Mucosa of rectum (tissue), 2 donors: ENCODE measurements at regions not wholly inside any gene's neighbourhood (a gene's known extent, or its start where the extent isn't known, plus 50 kb on each side); places are given as distances from the start of the nearest gene placed in this dataset.

Experiments used
- H3K27ac ChIP-seq, 2 donors: one replicate each; pipeline ENCODE4 v1.7.0; 2013; ENCODE audit warnings: inconsistent platforms in 2 of 2, low read depth in 2 of 2, low read length in 2 of 2
- H3K27me3 ChIP-seq, 2 donors: one replicate each; pipeline ENCODE4 v1.7.0; 2013; ENCODE audit warnings: low read length in 2 of 2; ENCODE audit not compliant: control insufficient read depth in 2 of 2, insufficient read depth in 2 of 2
- H3K36me3 ChIP-seq, 2 donors: one replicate each; pipeline ENCODE4 v1.7.0; 2013; ENCODE audit warnings: low read length in 2 of 2; ENCODE audit not compliant: control insufficient read depth in 2 of 2, insufficient read depth in 2 of 2
- H3K4me1 ChIP-seq, 2 donors: one replicate each; pipeline ENCODE4 v1.7.0; 2013; ENCODE audit warnings: low read length in 2 of 2, mild to moderate bottlenecking in 1 of 2; ENCODE audit not compliant: control insufficient read depth in 2 of 2, insufficient read depth in 2 of 2
- H3K4me3 ChIP-seq, 2 donors: one replicate each; pipeline ENCODE4 v1.7.0; 2013; ENCODE audit warnings: low read length in 2 of 2
- H3K9ac ChIP-seq, 2 donors: one replicate each; pipeline ENCODE4 v1.7.0; 2013; ENCODE audit warnings: low read length in 2 of 2, low read depth in 1 of 2, mild to moderate bottlenecking in 1 of 2
- H3K9me3 ChIP-seq, 2 donors: one replicate each; pipeline ENCODE4 v1.7.0; 2013; ENCODE audit warnings: low read length in 2 of 2; ENCODE audit not compliant: control insufficient read depth in 2 of 2
- donor health status: healthy.
- donor health status: Normal muscosa, but diverticular disease.

DNA sequence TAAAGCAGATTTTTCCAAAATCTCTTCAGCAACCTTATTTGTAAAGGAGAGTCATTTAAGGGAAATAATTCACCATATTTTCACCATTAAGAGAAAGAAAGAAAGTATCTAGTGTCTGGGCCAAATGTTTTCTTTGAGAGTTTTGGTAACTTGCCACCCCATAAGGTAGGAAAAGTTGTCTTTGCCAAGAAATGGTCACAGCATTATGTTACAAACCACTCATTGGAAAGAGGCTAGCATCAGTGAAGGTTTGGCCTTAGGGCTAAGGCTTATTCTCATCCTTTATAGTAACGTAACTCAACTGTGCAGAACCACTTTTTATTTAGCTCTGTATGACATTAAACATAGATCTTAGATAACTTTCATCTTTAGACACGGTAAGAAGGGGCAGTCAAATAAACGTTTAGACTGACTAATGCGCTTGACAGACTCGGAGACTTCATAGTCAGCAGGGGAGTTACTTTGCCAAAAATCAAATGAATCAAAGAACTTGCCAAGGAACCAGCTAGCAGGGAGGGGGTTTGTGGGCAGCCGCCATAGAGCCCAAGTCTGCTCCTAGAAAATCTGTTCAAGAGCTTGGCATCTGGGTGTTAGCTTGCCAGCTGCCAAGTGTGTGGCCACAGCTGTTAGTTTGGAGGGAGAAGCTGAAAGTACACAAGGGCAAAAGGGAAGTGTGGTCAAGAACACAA, 182.8 kb upstream of the GRID2 start:
- Histone ChIP-seq H3K36me3 (no peaks in the 10 kb centered on the region), H3K4me1 (no peaks in the 10 kb centered on the region), H3K27ac (no peak overlapping the region), H3K9me3 (no peaks in the 10 kb centered on the region), H3K4me3 (no peak overlapping the region), H3K9ac (no peak overlapping the region), H3K27me3 (no peaks in the 10 kb centered on the region)

DNA sequence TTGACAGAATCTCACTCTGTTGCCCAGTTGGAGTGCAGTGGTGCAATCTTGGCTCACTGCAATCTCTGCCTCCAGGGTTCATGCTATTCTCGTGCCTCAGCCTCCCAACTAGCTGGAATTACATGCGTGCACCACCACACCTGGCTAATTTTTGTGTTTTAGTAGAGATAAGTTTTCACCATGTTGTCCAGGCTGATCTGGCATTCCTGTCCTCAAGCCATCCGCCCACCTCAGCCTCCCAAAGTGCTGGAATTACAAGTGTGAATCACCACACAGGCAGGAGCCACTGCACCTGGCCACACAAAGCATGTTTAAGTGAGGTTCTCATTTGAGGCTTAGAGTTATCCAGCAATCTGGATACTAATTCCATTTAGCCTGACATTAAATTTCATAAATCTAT, 180.9 kb upstream of the GRID2 start:
- no peaks in the 10 kb centered on the region for H3K27me3 ChIP-seq
- H3K36me3 ChIP-seq, result no peaks in the 10 kb centered on the region
- H3K4me3 ChIP-seq, result no peak overlapping the region
- H3K9me3 ChIP-seq, result no peaks in the 10 kb centered on the region
- no peaks in the 10 kb centered on the region for H3K4me1 ChIP-seq
- H3K27ac ChIP-seq, result no peak overlapping the region
- H3K9ac ChIP-seq, result no peak overlapping the region

DNA sequence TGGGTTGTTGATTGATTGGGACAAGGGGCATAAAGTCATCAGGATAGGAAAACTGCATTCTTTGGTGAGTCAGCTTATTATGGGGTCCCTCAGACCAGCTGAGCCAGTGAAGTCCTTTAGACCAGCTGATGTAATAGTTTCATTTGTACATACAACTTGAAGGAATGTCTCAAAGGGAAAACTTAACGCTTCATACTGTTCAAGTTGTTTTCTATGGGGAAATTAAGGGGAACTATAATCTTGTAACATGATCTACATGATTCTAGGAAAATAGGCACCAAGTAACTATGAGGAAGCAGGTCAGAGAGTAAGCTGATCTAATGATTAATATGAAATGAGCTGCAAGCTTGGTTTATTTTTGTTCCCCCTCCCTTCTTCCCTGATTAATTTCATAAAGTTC, 175.1 kb upstream of the GRID2 start:
- Histone ChIP-seq H3K27me3 (no peaks in the 10 kb centered on the region), H3K27ac (no peak overlapping the region), H3K9ac (no peak overlapping the region), H3K36me3 (no peaks in the 10 kb centered on the region), H3K9me3 (no peaks in the 10 kb centered on the region), H3K4me3 (no peak overlapping the region), H3K4me1 (no peaks in the 10 kb centered on the region)

DNA sequence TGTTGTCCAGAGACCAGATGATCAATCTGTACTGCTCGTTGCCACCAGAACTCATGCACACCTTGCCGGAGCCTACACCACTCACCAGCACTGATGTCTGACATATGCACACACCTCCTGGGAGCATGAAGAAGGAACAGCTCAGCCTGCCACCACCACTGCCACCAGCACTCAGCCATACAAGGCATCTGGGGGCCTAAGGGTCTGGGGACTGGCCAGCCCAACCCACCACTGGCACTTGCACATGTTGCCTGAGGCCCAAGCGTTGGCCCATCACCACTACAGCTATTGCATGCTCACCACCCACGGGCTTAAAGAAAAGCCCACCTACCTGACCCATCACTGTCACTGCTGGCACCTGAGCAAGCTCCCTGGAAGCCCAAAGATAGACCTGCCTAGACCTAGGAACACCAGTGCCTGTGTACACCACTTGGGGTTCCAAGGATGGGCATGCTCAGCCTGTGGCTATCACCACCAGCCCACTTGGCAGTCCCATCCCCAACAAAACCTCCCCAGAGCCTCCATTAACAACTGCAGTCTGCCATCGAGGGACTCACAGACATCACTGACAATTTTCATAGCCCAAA, 174.3 kb upstream of the GRID2 start:
- H3K36me3 ChIP-seq, result no peaks in the 10 kb centered on the region
- H3K4me1 ChIP-seq, result no peaks in the 10 kb centered on the region
- H3K27ac ChIP-seq, result no peak overlapping the region
- H3K27me3 ChIP-seq, result no peaks in the 10 kb centered on the region
- H3K9me3 ChIP-seq, result no peaks in the 10 kb centered on the region
- no peak overlapping the region for H3K4me3 ChIP-seq
- H3K9ac ChIP-seq, result no peak overlapping the region

DNA sequence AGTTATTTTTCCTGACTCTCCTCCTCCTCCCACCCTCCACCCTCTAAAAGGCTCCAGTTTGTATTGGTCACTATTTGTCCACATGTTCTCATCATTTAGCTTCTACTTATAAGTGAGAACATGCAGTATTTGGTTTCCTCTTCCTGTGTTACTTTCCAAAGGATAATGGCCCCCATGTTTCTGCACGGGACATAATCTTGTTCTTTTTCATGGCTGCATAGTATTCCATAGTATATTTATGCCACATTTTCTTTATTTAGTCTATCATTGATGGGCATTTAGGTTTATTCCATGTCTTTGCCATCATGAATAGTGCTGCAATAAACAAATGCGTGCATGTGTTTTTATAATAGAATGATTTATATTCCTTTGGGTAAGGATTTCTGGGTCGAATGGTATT, 167.3 kb upstream of the GRID2 start:
- H3K4me1 ChIP-seq, result no peaks in the 10 kb centered on the region
- H3K9me3 ChIP-seq, result no peaks in the 10 kb centered on the region
- no peak overlapping the region for H3K27ac ChIP-seq
- no peaks in the 10 kb centered on the region for H3K27me3 ChIP-seq
- no peak overlapping the region for H3K4me3 ChIP-seq
- H3K36me3 ChIP-seq, result no peaks in the 10 kb centered on the region
- no peak overlapping the region for H3K9ac ChIP-seq

DNA sequence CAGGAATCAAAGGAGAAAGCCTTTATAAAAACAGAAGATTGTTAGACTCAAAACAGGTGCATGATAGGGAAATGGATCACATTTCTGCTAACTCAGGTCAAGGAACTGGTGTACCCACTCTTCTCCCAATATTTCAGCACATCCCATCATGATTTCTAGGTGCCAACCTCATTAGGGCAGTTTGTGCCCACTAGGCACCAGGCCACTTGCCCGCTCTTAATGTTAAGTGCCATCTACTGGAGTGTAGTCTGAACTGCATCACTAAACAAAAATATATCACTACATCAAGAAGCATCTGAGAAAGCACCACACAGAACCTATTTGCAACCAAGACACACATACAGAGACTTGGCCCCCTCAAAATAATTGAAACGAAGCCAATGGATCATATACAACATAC, 140.4 kb upstream of the GRID2 start:
- Histone ChIP-seq H3K27me3 (no peaks in the 10 kb centered on the region), H3K4me3 (no peak overlapping the region), H3K9ac (no peak overlapping the region), H3K4me1 (no peaks in the 10 kb centered on the region), H3K9me3 (no peaks in the 10 kb centered on the region), H3K36me3 (no peaks in the 10 kb centered on the region), H3K27ac (no peak overlapping the region)

DNA sequence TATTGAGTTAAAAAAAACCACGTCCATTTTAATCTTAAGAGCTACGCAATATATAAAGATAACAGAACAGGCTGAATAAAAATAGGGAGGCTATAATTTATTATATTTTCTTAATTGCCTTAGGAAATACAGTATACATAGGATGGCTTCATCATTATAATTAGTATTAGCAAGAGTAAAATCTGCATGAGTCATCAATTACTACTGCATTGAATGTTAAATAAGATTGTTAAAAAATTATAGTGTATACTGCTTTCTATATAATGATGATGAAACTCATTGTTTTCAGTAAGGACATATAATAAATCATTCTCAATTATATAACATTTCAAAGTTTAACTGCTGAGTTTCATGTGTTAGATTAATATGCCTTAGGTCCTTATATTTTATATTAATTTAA, 133.4 kb upstream of the GRID2 start:
- Histone ChIP-seq H3K9me3 (no peaks in the 10 kb centered on the region), H3K27me3 (no peaks in the 10 kb centered on the region), H3K4me1 (no peaks in the 10 kb centered on the region), H3K36me3 (no peaks in the 10 kb centered on the region), H3K9ac (no peak overlapping the region), H3K4me3 (no peak overlapping the region), H3K27ac (no peak overlapping the region)

DNA sequence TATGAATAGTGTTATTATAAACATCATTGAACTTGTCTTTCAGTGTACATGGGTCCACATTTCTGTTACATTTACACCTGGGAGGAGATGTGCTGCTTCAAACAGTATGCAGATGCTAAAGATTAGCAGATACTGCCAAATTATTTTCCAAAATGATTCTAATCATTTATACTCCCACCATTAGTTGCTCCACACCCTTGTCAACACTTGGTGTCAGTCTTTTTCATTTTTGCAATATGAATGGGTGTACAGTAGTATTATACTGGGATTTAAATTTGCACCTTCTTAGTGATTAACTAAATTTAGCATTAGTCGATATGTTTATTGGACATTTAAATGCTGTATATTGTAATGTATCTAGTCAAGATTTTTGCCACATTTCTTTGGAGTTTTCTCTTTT, 131.6 kb upstream of the GRID2 start:
- no peaks in the 10 kb centered on the region for H3K36me3 ChIP-seq
- H3K4me3 ChIP-seq, result no peak overlapping the region
- no peak overlapping the region for H3K27ac ChIP-seq
- H3K4me1 ChIP-seq, result no peaks in the 10 kb centered on the region
- no peaks in the 10 kb centered on the region for H3K27me3 ChIP-seq
- no peaks in the 10 kb centered on the region for H3K9me3 ChIP-seq
- no peak overlapping the region for H3K9ac ChIP-seq

DNA sequence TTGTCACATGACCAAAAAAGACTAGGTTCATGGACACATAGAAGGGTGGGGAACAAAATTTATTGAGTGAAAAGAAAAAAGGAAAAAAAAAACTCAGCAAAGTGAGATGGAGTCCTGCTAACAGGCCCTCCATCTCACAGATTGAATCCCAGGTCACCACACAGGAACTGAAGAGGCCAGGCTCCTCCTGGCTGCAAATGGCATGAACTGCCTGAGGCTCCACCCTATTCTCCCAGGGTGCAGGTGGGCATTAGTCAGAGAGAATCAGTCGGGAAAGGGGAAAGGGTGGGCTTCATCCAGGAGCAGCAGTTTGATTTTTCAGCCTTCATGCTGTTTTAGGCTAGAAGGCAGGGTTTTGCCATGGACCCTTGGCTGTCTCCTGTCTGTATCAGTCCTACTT, 128.5 kb upstream of the GRID2 start:
- no peaks in the 10 kb centered on the region for H3K27me3 ChIP-seq
- H3K27ac ChIP-seq, result no peak overlapping the region

DNA sequence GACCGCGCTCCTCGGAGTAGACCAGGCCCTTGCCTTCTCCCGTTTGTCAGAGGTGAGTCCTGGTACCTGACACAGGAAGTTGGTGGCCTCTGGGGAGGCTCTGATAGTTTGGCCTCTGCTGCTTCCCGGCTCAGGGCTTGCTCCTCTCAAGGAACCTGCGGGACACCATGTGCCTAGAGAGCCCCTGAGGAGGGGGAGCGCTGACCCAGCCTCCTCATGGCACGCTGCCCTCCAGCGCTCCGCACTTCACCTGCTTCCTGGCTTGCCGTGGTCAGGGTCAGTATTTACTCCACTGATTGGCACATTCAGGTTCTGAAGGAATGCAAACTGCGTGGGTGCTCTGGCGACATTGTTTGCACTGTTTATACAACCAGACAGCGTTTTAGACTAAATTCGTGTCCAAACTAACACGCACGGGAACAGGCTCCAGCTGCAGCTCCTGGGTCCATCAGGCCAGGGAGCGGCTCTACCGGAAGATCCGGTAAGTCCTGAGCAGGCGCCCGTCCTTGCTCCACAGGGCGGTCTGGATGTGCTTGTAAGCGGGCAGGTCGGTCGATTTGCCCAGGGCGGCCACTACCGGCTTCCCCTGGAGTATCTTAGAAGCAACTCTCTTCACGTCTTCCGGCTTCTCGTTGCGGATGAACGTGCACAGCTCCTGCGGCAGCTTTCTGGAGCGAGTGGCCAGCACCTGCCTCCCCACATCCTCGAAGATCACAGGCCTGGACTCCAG, 121.6 kb upstream of the GRID2 start:
- H3K4me3 ChIP-seq, result no peak overlapping the region
- H3K27ac ChIP-seq, result no peak overlapping the region
- H3K4me1 ChIP-seq, result no peaks in the 10 kb centered on the region
- H3K27me3 ChIP-seq, result no peaks in the 10 kb centered on the region
- H3K9me3 ChIP-seq, result peaks cover 0 to 2% of the 10 kb centered on the region in 2 donors
- no peak overlapping the region for H3K9ac ChIP-seq
- H3K36me3 ChIP-seq, result no peaks in the 10 kb centered on the region

More for the DNA sequence above, 128.5 kb upstream of the GRID2 start:
- Histone ChIP-seq H3K36me3 (no peaks in the 10 kb centered on the region), H3K9me3 (no peaks in the 10 kb centered on the region), H3K9ac (no peak overlapping the region), H3K4me3 (no peak overlapping the region), H3K4me1 (no peaks in the 10 kb centered on the region)
